K562 (cell line): ENCODE measurements at regions not wholly inside any gene's neighbourhood (a gene's known extent, or its start where the extent isn't known, plus 50 kb on each side); places are given as distances from the start of the nearest gene placed in this dataset.

Experiments
- CTCFL ChIP-seq: IDR thresholded peaks from 2 replicates; pipeline ENCODE4 v1.6.1; 2011; ENCODE audit warnings: borderline replicate concordance, low read depth, mild to moderate bottlenecking, moderate library complexity, low read length; ENCODE audit not compliant: insufficient read depth, poor library complexity, severe bottlenecking
- E2F8 ChIP-seq: fragments of 450-650 bp; IDR thresholded peaks from 2 replicates; pipeline ENCODE4 v1.7.1; 2018; ENCODE audit warnings: mild to moderate bottlenecking, low read depth; ENCODE audit not compliant: partially characterized antibody
- ELK1 ChIP-seq: sonication (generic); formaldehyde crosslinking; IDR thresholded peaks from 2 replicates; pipeline ENCODE4 v1.8.1; 2022; ENCODE audit warnings: missing genetic modification reagents
- FOXO4 ChIP-seq: fragments of 450-650 bp; formaldehyde crosslinking; IDR thresholded peaks from 2 replicates; pipeline ENCODE4 v1.4.0; 2020; ENCODE audit warnings: mild to moderate bottlenecking, moderate library complexity
- HDAC8 ChIP-seq: fragments of 450-650 bp; IDR thresholded peaks from 2 replicates; pipeline ENCODE4 v1.6.1; 2016; ENCODE audit warnings: mild to moderate bottlenecking, missing genetic modification characterization, moderate library complexity, missing compliant biosample characterization
- NCOA4 ChIP-seq: fragments of 450-650 bp; IDR thresholded peaks from 2 replicates; pipeline ENCODE4 v1.6.1; 2018; ENCODE audit warnings: mild to moderate bottlenecking; ENCODE audit not compliant: partially characterized antibody
- PPARD ChIP-seq: fragments of 250-450 bp; sonication (Bioruptor Pico); IDR thresholded peaks from 2 replicates; pipeline ENCODE4 v1.8.0; 2022; ENCODE audit warnings: inconsistent platforms, mild to moderate bottlenecking, moderate library complexity
- TFAM ChIP-seq: fragments of 250-450 bp; sonication (Bioruptor Pico); conservative IDR thresholded peaks from 2 replicates; pipeline ENCODE4 v1.5.0; 2021; ENCODE audit warnings: mild to moderate bottlenecking, moderate library complexity

- TF ChIP-seq FOXO4 (CRISPR knock-in tag) (no peak), HDAC8 (tag) (no peak), CTCFL (no peak), TFAM (no peak), ELK1 (no peak), PPARD (CRISPR knock-in tag) (no peak), NCOA4 (no peak), E2F8 (no peak)
These were observed 445.6 kb upstream of the FLRT2 start (continued) for GRCh38 chr14:85084344-85084743.
